GM12878 (cell line): ENCODE measurements at regions not wholly inside any gene's neighbourhood (a gene's known extent, or its start where the extent isn't known, plus 50 kb on each side); places are given as distances from the start of the nearest gene placed in this dataset.
"Not testable (repeated sequence)": the region's sequence is repeated elsewhere in the genome, so short reads cannot be mapped to it uniquely, and the experiment has no call there.

ENCODE experiments used
- ATAC-seq: fragments of 200-7000 bp; cut with Tn5 transposase; 3 replicates; pipeline ENCODE4 v1.9.1; 2020; ENCODE audit warnings: mild to moderate bottlenecking, moderate library complexity
- BruUV-seq: library from RNA; stranded (reverse); fragments of 400-500 nt; replicated peaks from 2 replicates; lab custom pipeline; 2021; lab: Mats Ljungman, UMichigan
- CTCF ChIA-PET: fragments of 300-600 bp; sonication (Branson Sonifier 250); formaldehyde crosslinking; extraction: SDS; loops from one replicate; lab custom pipeline; 2021; ENCODE audit warnings: inconsistent platforms; lab: Yijun Ruan, JAX
- POLR2A ChIA-PET: fragments of 350-600 bp; formaldehyde crosslinking; extraction: SDS; loops from one replicate; lab custom pipeline; 2021; ENCODE audit warnings: inconsistent platforms; lab: Charles Lee
- RAD21 ChIA-PET: fragments of 300-600 bp; sonication (Branson Sonifier 250); formaldehyde crosslinking; loops from one replicate; lab custom pipeline; 2023; ENCODE audit warnings: antibody characterized with exemption; ENCODE audit not compliant: unreplicated experiment; lab: Charles Lee
- SMC1A ChIA-PET: fragments of 300-600 bp; sonication (Branson Sonifier 250); formaldehyde crosslinking; loops from one replicate; lab custom pipeline; 2023; ENCODE audit not compliant: unreplicated experiment, uncharacterized antibody; lab: Charles Lee
- DNase-seq: peaks from one replicate; pipeline ENCODE4 v3.0.0-alpha.2; 2011; ENCODE audit warnings: low read depth, low spot score
- FAIRE-seq: peaks from 3 replicates; lab custom pipeline; 2011; peaks lifted over from hg19 to GRCh38; lab: Jason Lieb, UNC
- H2AFZ ChIP-seq: 2 replicates; pipeline ENCODE4 v1.6.0; 2011; ENCODE audit warnings: low read depth, low read length, control low read depth; ENCODE audit not compliant: control insufficient read depth
- H3K27ac ChIP-seq: 2 replicates; pipeline ENCODE4 v1.5.1; 2011; ENCODE audit warnings: control low read depth; ENCODE audit not compliant: control insufficient read depth, insufficient read depth
- H3K27me3 ChIP-seq, 2 experiments: replicated peaks in 1 of 2; 2 replicates each; pipeline versions ENCODE4 v1.6.0 to v1.6.1; 2011; ENCODE audit warnings: low read length in 1 of 2; ENCODE audit not compliant: control insufficient read depth in 2 of 2, insufficient read depth in 2 of 2
- H3K36me3 ChIP-seq, 2 experiments: 2 replicates each; pipeline ENCODE4 v1.5.1; 2011; ENCODE audit warnings: low read length in 1 of 2; ENCODE audit not compliant: control insufficient read depth in 2 of 2, insufficient read depth in 2 of 2
- H3K4me1 ChIP-seq: 2 replicates; pipeline ENCODE4 v1.6.1; 2011; ENCODE audit warnings: mild to moderate bottlenecking, low read length, moderate library complexity, mixed read lengths; ENCODE audit not compliant: control insufficient read depth, insufficient read depth
- H3K4me2 ChIP-seq: 2 replicates; pipeline ENCODE4 v1.6.0; 2011; ENCODE audit warnings: control low read depth; ENCODE audit not compliant: control insufficient read depth, insufficient read depth
- H3K4me3 ChIP-seq: fragments of 200-600 bp; sonication (generic); 2 replicates; pipeline ENCODE4 v1.5.1; 2016
- H3K79me2 ChIP-seq: 2 replicates; pipeline ENCODE4 v1.6.0; 2011; ENCODE audit warnings: low read length; ENCODE audit not compliant: control insufficient read depth, insufficient read depth
- H3K9ac ChIP-seq: 2 replicates; pipeline ENCODE4 v1.8.0; 2011; ENCODE audit warnings: low read length, control low read depth, mixed read lengths; ENCODE audit not compliant: control insufficient read depth, insufficient read depth
- H3K9me3 ChIP-seq: replicated peaks from 3 replicates; pipeline ENCODE4 v1.5.1; 2011; ENCODE audit warnings: mild to moderate bottlenecking, low read length; ENCODE audit not compliant: control insufficient read depth, insufficient read depth
- H4K20me1 ChIP-seq: 2 replicates; pipeline ENCODE4 v1.6.0; 2011; ENCODE audit not compliant: control insufficient read depth, insufficient read depth
- CEBPB ChIP-seq, 2 experiments: fragments of 150-350 bp in 1 of 2; IDR thresholded peaks; 2 replicates each; pipeline ENCODE4 v1.6.1; 2012 to 2014; ENCODE audit warnings: low read depth in 2 of 2, low read length in 2 of 2, borderline replicate concordance in 1 of 2, inconsistent platforms in 1 of 2
- MTA3 ChIP-seq: IDR thresholded peaks from 2 replicates; pipeline ENCODE4 v1.6.1; 2012; ENCODE audit warnings: low read length, inconsistent platforms, borderline replicate concordance
- TCF12 ChIP-seq: IDR thresholded peaks from 2 replicates; pipeline ENCODE4 v1.6.1; 2011; ENCODE audit warnings: low read depth, mild to moderate bottlenecking, low read length
- ZNF274 ChIP-seq: IDR thresholded peaks from one replicate; pipeline ENCODE4 v1.8.0; 2011; ENCODE audit not compliant: insufficient read length, insufficient read depth
- WGBS: methylation state at CpG from one replicate; pipeline ENCODE4 v1.1.6; 2016; ENCODE audit warnings: low lambda C conversion rate; ENCODE audit not compliant: insufficient replicate concordance, insufficient coverage; ENCODE audit errors: missing lambda C conversion rate; 5-methylcytosine and 5-hydroxymethylcytosine counted together
- in situ Hi-C: fragments of 300-500 bp; cut with MboI; formaldehyde crosslinking; loops from 9 replicates; pipeline ENCODE4 v1.14.3; 2018; ENCODE audit warnings: mixed read lengths
- intact Hi-C: fragments of 100-400 bp; cut with micrococcal nuclease; formaldehyde crosslinking; loops from one replicate; pipeline ENCODE4 v1.14.2; 2022; ENCODE audit not compliant: unreplicated experiment

DNA sequence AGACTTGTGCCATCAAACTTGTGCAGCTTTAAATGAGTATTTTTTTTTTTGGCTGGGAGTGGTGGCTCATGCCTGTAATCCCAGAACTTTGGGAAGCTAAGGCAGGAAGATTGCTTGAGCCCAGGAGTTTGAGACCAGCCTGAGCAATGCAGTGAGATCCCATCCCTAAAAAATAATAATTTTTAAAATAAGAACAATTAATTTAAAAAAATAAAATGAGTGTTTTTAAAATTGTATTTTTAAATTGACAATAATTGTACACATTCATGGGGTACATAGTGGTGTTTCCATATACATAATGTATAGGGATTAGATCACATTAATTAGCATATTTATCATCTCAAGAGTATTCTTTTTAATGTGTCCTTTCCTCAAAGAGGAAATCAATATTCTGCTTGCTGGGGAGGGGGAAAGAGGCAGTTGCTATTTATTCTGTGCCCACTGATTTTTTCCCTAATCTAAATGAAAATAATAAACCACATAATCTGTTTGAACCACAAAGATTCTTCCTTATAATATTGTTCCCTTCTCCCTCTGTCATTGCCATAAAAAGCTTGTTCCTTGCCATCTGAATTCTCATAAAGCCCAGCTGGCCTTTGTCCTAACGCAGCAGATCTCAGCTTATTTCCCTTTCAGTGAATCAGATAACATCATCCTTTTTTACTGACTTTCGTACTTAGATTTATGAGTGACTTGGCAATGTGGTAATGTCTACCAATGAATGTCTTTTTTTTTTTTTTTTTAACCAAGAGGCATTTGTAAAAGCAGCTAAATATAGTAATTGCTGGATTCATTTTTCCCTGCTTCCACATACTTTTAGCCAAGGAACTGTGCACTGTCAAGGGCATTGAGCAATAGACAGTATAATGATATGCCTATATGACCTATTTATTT, 81.8 kb upstream of the RUBCNL start:
- no TSS peak for BruUV-seq
- H3K27ac ChIP-seq = no peak overlapping the region
- intact Hi-C loops = no loop called here
- TF ChIP-seq CEBPB (IDR thresholded peaks at IDR 0.05; ENCODE audit: borderline replicate concordance in 1 of 2, low read depth in 2 of 2, low read length in 2 of 2) (no peak), ZNF274 (no peak), TCF12 (no peak), MTA3 (no peak)
- TF ChIP-seq, all 136 proteins: peak for 0
- H3K4me3 ChIP-seq = no peak overlapping the region
- no peak overlapping the region for H3K4me2 ChIP-seq
- no peaks in the 10 kb centered on the region for H3K4me1 ChIP-seq
- H3K9ac ChIP-seq = no peak overlapping the region
- no peaks in the 10 kb centered on the region for H4K20me1 ChIP-seq
- no peaks in the 10 kb centered on the region for H3K27me3 ChIP-seq
- SMC1A ChIA-PET = interaction anchor here (0.6 kb wide), 4 partner anchors 81 to 1124 kb away, joined by 3 to 4 read pairs (median 3); no protein-coding TSS in a partner anchor
- 20% methylated on average over 2 of the region's 2 CpGs for WGBS
- H2AFZ ChIP-seq = no peak overlapping the region
- in situ Hi-C loops = no loop called here
- DNase-seq = no peak
- CTCF ChIA-PET = no interaction called here
- no peaks in the 10 kb centered on the region for H3K36me3 ChIP-seq
- ATAC-seq = no peak
- RAD21 ChIA-PET = no interaction called here
- H3K79me2 ChIP-seq = no peaks in the 10 kb centered on the region
- FAIRE-seq = no peak
- POLR2A ChIA-PET = interaction anchor here (0.6 to 0.7 kb wide), 3 partner anchors 29 to 269 kb away, joined by 3 read pairs; no protein-coding TSS in a partner anchor
- H3K9me3 ChIP-seq = no peaks in the 10 kb centered on the region

DNA sequence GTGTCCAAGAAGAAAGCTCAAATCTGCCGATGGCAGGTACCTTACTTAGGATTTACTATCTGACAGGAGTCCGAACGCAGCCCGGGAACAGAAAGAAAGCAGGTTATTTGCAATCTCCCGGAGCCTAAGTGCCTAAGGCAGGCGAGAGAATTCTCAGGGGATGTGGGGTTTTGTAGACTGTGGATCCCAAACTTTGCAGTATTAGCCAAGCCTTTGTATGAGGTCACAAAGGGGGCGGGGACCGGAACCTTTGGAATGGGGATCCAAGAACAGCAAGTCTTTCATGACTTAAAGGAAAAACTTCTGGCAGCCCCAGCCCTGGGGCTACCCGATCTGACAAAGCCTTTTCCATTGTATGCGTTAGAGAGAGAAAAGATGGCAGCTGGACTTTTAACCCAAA, 80.6 kb upstream of the RUBCNL start:
- H3K79me2 ChIP-seq, in situ Hi-C loops, H3K4me3 ChIP-seq, RAD21 ChIA-PET, H3K4me2 ChIP-seq, H3K27ac ChIP-seq, ATAC-seq, BruUV-seq, FAIRE-seq, SMC1A ChIA-PET, H4K20me1 ChIP-seq, DNase-seq, CTCF ChIA-PET, H3K9ac ChIP-seq, H3K36me3 ChIP-seq, H3K27me3 ChIP-seq, H3K9me3 ChIP-seq, H2AFZ ChIP-seq, intact Hi-C loops, H3K4me1 ChIP-seq: not testable (repeated sequence)
- POLR2A ChIA-PET = interaction anchor here (0.7 kb wide), 1 partner anchor 313 kb away, joined by 3 read pairs; no protein-coding TSS in a partner anchor
- WGBS = 66% methylated on average over 10 of the region's 10 CpGs

DNA sequence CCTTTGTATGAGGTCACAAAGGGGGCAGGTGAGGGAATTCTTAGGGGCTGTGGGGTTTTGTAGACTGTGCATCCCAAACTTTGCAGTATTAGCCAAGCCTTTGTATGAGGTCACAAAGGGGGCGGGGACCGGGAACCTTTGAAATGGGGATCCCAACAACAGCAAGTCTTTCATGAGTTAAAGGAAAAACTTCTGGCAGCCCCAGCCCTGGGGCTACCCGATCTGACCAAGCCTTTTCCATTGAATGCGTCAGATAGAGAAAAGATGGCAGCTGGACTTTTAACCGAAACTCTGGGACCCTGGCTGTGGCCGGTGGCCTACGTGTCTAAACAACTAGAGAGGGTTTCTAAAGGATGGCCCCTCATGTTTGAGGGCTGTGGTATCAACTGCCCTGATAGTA, 79.0 kb upstream of the RUBCNL start:
- CTCF ChIA-PET, in situ Hi-C loops, H3K9ac ChIP-seq, DNase-seq, POLR2A ChIA-PET, SMC1A ChIA-PET, intact Hi-C loops, H3K27me3 ChIP-seq, BruUV-seq, H4K20me1 ChIP-seq, H3K4me2 ChIP-seq, H3K4me3 ChIP-seq, H3K9me3 ChIP-seq, H3K79me2 ChIP-seq, FAIRE-seq, H2AFZ ChIP-seq, H3K4me1 ChIP-seq, RAD21 ChIA-PET, ATAC-seq, H3K27ac ChIP-seq, H3K36me3 ChIP-seq: not testable (repeated sequence)
- 78% methylated on average over 5 of the region's 7 CpGs for WGBS
